Gastroesophageal sphincter (tissue), 4 donors: ENCODE measurements at regions not wholly inside any gene's neighbourhood (a gene's known extent, or its start where the extent isn't known, plus 50 kb on each side); places are given as distances from the start of the nearest gene placed in this dataset.
"Not testable (repeated sequence)": the region's sequence is repeated elsewhere in the genome, so short reads cannot be mapped to it uniquely, and the experiment has no call there.

Source experiments
- ATAC-seq: fragments of 150-250 bp; one replicate; pipeline ENCODE4 v1.9.1; 2016; ENCODE audit warnings: mild to moderate bottlenecking, moderate library complexity
- H3K27ac ChIP-seq, 4 donors: fragments of 200-600 bp; sonication (generic) in 3 of 4; 1 replicate in 3 of 4; 2 replicates in 1 of 4; pipeline ENCODE4 v1.5.1; 2016 to 2019
- H3K27me3 ChIP-seq: fragments of 200-600 bp; sonication (generic); one replicate; pipeline ENCODE4 v1.5.1; 2019
- H3K36me3 ChIP-seq, 2 donors: fragments of 200-600 bp; sonication (generic); one replicate each; pipeline ENCODE4 v1.5.1; 2019; ENCODE audit warnings: control low read depth in 1 of 2
- H3K4me1 ChIP-seq, 3 donors: fragments of 200-600 bp; sonication (generic); 1 replicate in 2 of 3; 2 replicates in 1 of 3; pipeline ENCODE4 v1.5.1; 2016 to 2019; ENCODE audit warnings: control low read depth in 2 of 3
- H3K4me3 ChIP-seq, 2 donors: fragments of 200-600 bp; sonication (generic); one replicate each; pipeline ENCODE4 v1.5.1; 2019; ENCODE audit warnings: mild to moderate bottlenecking in 1 of 2, moderate library complexity in 1 of 2
- H3K9me3 ChIP-seq, 3 donors: fragments of 200-600 bp; sonication (generic); one replicate each; pipeline ENCODE4 v1.5.1; 2017 to 2019; ENCODE audit warnings: control low read depth in 2 of 3
- EP300 ChIP-seq: sonication (generic); formaldehyde crosslinking; IDR thresholded peaks from one replicate; pipeline ENCODE4 v1.6.1; 2017; ENCODE audit warnings: antibody characterized with exemption, mild to moderate bottlenecking
- POLR2A ChIP-seq, 2 donors: fragments of 450-650 bp; IDR thresholded peaks; one replicate each; pipeline ENCODE4 v1.6.1; 2017; ENCODE audit warnings: antibody characterized with exemption in 2 of 2, mild to moderate bottlenecking in 2 of 2, moderate library complexity in 1 of 2
- POLR2AphosphoS5 ChIP-seq: sonication (generic); formaldehyde crosslinking; IDR thresholded peaks from one replicate; pipeline ENCODE4 v1.6.1; 2017; ENCODE audit warnings: antibody characterized with exemption
- WGBS, 2 donors: methylation state at CpG; one replicate each; pipeline ENCODE4 v1.1.5; 2018; ENCODE audit warnings: low coverage in 1 of 2; 5-methylcytosine and 5-hydroxymethylcytosine counted together
- TF ChIP-seq, protein P1 (sequence below), 4 experiments: fragments of 200-600 bp in 2 of 4; fragments of 450-650 bp in 2 of 4; sonication (generic) in 1 of 4; IDR thresholded peaks; one replicate each; pipeline ENCODE4 v1.5.1; 2017 to 2019; ENCODE audit warnings: antibody characterized with exemption in 4 of 4, mild to moderate bottlenecking in 2 of 4, moderate library complexity in 2 of 4

DNA sequence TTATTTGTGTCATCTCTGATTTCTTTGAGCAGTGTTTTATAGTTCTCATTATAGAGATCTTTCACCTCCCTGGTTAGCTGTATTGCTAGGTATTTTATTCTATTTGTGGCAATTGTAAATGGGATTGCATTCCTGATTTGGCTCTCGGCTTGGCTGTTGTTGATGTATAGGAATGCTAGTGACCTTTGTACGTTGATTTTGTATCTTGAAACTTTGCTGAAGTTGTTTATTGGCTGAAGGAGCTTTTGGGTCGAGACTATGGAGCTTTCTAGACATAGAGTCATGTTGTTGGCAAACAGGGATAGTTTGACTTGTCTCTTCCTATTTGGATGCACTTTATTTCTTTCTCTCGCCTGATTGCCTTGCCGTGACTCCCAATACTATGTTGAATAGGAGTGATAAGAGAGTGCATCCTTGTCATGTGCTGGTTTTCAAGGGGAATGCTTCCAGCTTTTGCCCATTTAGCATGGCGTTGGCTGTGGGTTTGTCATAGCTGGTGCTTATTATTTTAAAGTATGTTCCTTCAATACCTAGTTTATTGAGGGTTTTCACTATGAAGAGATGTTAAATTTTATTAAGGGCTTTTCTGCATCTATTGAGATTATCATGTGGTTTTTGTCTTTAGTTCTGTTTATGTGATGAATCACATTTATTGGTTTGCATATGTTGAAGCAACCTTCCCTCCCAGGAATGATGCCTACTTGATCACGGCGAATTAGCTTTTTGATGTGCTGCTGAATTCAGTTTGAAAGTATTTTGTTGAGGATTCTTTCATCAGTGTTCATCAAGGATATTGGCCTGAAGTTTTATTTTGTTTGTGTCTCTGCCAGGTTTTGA lies 72.7 kb upstream of the BOD1L1 start:
- 53 to 58% methylated on average over 8 of the region's 8 CpGs for WGBS, 2 donors
- ATAC-seq, result no peak
- Histone ChIP-seq H3K9me3 (no peaks in the 10 kb centered on the region), H3K4me3 (no peak overlapping the region), H3K27me3 (no peaks in the 10 kb centered on the region), H3K4me1 (no peaks in the 10 kb centered on the region), H3K36me3 (no peaks in the 10 kb centered on the region), H3K27ac (no peak overlapping the region)
- TF ChIP-seq POLR2A (IDR thresholded peaks at IDR 0.05) (no peak), EP300 (no peak), POLR2AphosphoS5 (no peak)
- TF ChIP-seq, protein P1, sequence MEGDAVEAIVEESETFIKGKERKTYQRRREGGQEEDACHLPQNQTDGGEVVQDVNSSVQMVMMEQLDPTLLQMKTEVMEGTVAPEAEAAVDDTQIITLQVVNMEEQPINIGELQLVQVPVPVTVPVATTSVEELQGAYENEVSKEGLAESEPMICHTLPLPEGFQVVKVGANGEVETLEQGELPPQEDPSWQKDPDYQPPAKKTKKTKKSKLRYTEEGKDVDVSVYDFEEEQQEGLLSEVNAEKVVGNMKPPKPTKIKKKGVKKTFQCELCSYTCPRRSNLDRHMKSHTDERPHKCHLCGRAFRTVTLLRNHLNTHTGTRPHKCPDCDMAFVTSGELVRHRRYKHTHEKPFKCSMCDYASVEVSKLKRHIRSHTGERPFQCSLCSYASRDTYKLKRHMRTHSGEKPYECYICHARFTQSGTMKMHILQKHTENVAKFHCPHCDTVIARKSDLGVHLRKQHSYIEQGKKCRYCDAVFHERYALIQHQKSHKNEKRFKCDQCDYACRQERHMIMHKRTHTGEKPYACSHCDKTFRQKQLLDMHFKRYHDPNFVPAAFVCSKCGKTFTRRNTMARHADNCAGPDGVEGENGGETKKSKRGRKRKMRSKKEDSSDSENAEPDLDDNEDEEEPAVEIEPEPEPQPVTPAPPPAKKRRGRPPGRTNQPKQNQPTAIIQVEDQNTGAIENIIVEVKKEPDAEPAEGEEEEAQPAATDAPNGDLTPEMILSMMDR (IDR thresholded peaks at IDR 0.05), result no peak

DNA sequence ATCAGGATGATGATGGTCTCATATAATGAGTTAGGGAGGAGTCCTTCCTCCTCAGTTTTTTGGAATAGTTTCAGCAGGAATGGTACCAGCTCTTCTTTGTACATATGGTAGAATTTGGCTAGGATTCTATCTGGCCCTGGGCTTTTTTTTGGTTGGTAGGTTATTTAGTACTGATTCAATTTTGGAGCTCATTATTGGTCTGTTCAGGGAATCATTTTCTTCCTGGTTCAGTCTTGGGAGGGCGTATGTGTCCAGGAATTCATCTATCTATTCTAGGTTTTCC lies 73.3 kb upstream of the BOD1L1 start:
- 57 to 73% methylated on average over 1 of the region's 1 CpG for WGBS, 2 donors
- H3K27ac ChIP-seq, H3K4me1 ChIP-seq, H3K4me3 ChIP-seq, H3K9me3 ChIP-seq, H3K36me3 ChIP-seq, ATAC-seq, H3K27me3 ChIP-seq: not testable (repeated sequence)

- TF ChIP-seq EP300 (no peak), POLR2A (IDR thresholded peaks at IDR 0.05) (no peak), POLR2AphosphoS5 (no peak)
- TF ChIP-seq, protein P1 (IDR thresholded peaks at IDR 0.05), result no peak
- H3K36me3 ChIP-seq, result no peaks in the 10 kb centered on the region
- WGBS, 2 donors, result 60 to 75% methylated on average over 2 of the region's 2 CpGs
These were observed 74.5 kb upstream of the BOD1L1 start for GRCh38 chr4:13701937-13702446.

DNA sequence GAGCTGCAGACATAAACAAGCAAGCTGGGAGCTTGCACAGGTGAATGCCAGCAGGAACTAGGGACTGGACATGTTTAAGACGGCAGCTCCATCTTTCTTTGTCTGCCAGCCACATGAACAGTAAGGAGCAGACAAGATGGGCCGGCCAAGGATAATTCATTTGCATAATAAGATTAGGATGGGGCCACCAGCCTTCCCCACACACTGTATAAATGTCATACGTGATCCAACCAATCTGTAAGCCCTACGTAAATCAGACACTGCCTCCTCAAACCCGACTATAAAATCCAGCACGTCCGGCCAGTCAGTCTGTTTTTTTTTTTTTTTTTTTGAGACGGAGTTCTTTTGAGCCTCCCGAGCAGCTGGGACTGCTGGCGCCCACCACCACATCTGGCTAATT lies 75.6 kb upstream of the BOD1L1 start:
- H3K9me3 ChIP-seq, result no peaks in the 10 kb centered on the region
- TF ChIP-seq, protein P1 (IDR thresholded peaks at IDR 0.05), result no peak
- TF ChIP-seq POLR2A (IDR thresholded peaks at IDR 0.05) (no peak), EP300 (no peak), POLR2AphosphoS5 (no peak)
- H3K4me3 ChIP-seq, result no peak overlapping the region
- no peaks in the 10 kb centered on the region for H3K27me3 ChIP-seq
- no peaks in the 10 kb centered on the region for H3K4me1 ChIP-seq
- no peak overlapping the region for H3K27ac ChIP-seq
- no peak for ATAC-seq
- no peaks in the 10 kb centered on the region for H3K36me3 ChIP-seq
- WGBS, 2 donors, result 58 to 91% methylated on average over 7 of the region's 10 CpGs

More at GRCh38 chr4:13701937-13702446, 74.5 kb upstream of the BOD1L1 start:
- H3K9me3 ChIP-seq, result no peaks in the 10 kb centered on the region
- no peaks in the 10 kb centered on the region for H3K27me3 ChIP-seq
- H3K4me1 ChIP-seq, result no peaks in the 10 kb centered on the region
- H3K27ac ChIP-seq, result no peak overlapping the region
- ATAC-seq, result no peak
- no peak overlapping the region for H3K4me3 ChIP-seq

- H3K9me3 ChIP-seq, result no peaks in the 10 kb centered on the region
- no peak for ATAC-seq
- no peak overlapping the region for H3K4me3 ChIP-seq
- H3K36me3 ChIP-seq, result no peaks in the 10 kb centered on the region
- WGBS, 2 donors, result 60 to 61% methylated on average over 1 to 2 of the region's 2 CpGs
- no peaks in the 10 kb centered on the region for H3K27me3 ChIP-seq
- H3K27ac ChIP-seq, result no peak overlapping the region
- TF ChIP-seq POLR2AphosphoS5, result no peak
- TF ChIP-seq EP300, result no peak
- TF ChIP-seq POLR2A (IDR thresholded peaks at IDR 0.05), result no peak
- TF ChIP-seq, protein P1 (IDR thresholded peaks at IDR 0.05), result no peak
- H3K4me1 ChIP-seq, result no peaks in the 10 kb centered on the region
These were observed 76.5 kb upstream of the BOD1L1 start for GRCh38 chr4:13704035-13704434.
